GM19035 (cell line): ENCODE measurements at regions not wholly inside any gene's neighbourhood (a gene's known extent, or its start where the extent isn't known, plus 50 kb on each side); places are given as distances from the start of the nearest gene placed in this dataset.

Source experiments
- ATAC-seq: cut with Tn5 transposase; IDR thresholded peaks from one replicate; pipeline ENCODE4 v1.9.1; 2021; ENCODE audit not compliant: unreplicated experiment

DNA sequence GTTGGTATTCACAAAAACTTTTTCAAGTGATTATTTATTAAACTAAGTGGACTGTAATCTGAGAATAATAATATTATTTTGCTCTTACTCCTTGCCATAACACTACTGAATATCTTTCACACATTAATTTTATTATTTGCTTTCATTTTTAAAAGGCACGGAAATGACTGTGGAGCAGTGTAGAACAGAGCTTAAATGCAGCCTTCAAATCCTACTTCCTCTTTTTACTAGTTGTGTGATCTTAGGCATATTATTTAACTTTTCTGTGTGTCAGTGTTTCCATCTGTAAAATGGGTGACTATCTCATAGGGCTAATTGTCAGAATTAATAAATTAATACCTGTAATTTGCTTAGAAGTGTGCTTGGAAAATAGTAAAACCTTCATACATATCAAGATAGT, 55.5 kb upstream of the SLC8A1 start:
- ATAC-seq: peak; percentile 96

DNA sequence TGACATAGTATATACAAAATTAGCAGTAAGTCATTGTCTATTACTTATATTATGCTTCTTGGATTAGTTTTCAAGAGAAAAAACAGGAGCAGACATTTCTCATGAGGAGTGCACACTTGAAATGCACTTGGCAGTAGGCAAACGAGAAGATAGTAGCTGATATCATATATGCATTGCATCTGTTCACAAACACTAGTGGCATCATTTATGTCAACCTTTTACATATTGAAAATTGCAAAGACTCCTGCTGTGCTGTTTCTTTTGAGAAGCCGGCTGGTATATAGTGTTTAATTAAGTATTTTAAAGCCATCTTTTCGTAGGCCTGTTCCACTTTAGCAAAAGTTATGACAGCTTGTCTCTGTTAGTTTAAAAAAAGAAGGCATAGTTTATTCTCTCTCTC, 58.4 kb upstream of the SLC8A1 start:
- ATAC-seq: no peak

DNA sequence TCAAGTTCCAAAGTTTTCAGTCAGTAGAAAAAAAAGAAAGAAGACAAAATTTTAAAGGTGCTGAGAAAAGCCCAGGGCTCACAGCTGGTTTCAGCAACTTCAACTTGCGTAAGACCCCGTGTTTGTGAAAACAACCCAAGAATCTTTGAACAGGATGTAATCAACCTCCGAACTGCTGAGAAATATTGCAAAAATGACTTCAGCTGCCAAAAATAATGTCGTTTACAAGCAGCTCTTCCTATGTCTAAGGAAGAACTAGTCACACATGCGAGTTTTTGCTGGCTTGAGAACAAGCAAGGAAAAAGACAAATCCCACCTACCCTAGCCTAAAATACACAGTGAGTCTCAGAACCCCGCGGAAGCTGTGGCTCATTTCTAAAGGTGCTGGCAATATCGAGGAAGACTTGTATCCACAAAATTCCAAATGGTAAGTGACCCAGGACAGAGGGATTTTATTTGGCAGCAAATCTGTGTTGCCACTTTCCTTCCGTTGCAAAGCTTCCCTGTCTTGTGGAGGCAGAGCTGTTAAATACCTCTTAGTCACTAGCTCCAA, 59.8 kb upstream of the SLC8A1 start:
- ATAC-seq: no peak

DNA sequence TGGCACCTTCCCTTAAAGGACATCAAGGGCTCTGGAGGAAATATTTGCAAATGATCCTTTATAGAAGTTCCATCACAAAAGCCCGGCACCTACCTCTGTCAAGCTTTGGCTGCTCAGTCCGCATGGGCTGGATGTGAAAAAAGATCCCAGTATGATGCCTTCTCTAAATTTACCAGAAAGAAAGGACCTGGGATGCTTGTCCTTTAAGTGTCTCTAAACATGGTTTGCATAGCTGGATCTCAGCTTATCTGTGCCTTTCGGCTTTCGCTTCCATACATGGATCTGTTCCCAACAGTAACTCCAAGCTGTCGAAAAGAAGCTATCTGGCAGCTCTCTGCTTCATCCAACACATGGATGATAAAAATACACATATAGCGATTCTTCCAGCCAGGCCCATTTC, 60.4 kb upstream of the SLC8A1 start:
- no peak for ATAC-seq

DNA sequence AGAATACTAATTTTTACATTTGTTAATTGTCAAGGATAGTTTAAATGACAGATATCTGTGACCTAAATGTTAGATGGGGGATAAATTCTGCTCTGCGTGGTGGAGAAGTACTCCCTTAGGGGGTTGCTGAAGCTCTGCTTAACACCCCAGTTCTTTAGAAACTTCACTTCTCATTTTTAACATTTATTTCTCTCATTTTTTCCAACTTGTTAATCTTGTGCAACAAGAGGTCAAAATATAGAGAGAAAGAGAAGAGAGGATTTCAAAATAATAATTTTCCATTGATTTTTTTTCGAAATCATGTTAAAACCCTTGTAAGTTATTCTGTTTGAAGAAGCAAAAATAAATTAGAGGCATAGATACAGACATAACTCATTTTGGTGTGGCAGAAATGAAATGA, 61.3 kb upstream of the SLC8A1 start:
- no peak for ATAC-seq

DNA sequence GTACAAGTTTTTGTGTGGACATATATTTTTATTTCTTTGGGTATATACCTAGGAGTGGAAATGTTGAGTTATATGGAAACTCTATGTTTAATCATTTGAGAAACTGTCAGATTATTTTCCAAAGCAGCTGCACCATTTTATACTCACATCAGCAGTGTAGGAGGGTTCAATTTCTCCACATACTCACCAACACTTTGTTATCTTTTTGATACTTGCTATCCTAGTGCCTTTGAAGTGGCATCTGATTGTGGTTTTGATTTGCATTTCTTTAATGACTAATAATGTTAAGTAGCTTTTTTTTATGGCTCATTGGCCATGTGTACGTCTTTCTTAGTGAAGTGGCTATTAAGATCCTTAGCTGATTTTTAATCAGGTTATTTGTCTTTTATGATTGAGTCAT, 64.7 kb upstream of the SLC8A1 start:
- no peak for ATAC-seq

DNA sequence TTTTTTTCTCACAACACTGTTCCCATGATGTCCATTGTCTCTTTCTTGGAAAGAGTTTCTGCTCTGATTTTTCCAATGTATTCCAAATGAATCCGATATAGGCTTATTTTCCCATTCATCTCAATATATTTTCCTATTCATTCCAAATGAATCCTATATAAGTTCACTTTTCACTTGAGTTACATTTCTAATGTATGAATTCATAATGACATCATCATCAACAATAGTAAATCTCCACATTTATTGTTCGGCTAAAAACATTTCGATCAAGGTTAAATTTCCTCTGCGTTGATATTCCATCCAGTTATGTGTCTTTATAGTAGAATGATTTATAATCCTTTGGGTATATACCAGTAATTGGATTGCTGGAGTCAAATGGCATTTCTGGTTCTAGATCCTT, 76.7 kb upstream of the SLC8A1 start:
- ATAC-seq: no peak

DNA sequence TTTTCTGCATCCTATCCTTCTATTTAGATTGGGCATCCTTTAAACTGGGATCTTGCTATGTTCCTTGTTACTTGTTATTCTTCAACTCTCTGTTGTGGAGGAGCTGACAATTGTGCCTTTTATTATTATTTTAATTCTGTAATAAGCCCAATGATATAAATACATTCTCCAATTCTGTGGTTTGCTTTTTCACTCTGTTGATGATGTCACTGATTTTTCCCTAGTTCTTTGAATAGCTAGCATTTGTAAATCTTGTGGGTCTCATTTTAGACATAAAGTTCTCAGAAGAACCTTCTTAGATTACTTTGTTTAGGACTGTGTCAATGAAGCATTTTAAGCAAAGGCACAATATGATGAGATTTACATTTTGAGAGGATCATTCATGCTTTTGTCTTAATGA, 79.5 kb upstream of the SLC8A1 start:
- no peak for ATAC-seq

DNA sequence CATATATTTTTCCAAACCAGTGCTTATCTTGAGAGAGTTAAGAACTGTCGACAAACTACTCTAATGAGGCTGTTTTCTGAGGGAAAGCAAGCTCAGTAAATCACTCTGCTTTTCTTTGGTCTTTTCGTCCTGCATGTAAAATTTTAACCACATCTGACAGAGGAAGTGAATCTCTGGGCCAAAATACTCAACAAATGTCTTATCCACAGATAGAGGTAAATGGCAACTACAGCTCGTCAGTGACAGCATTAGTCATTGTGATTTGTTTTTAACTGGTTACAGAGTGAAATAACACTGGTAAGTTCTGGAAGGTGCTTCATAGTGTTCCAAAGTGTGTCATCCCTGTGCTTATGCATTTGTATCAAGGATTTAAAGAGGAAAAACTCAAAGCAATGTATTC, 82.6 kb upstream of the SLC8A1 start:
- no peak for ATAC-seq

DNA sequence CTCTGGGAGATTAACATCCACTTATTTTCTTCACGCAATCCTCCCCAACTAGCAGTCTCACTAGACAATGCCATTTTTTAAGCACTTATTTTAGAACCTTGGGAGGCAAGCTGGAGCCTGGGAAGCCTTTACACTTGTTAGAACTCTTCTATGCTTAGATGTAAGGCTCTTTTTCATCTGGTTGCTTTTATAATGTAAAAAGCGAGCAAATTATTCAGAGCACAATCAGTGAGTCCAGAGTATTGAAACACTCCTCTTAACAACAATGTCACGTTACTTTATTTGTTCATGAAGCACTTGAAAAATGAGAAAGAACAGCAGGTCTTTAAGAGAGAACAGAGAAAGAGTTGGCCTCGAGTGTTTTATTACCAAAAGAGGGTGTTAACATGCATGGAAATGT, 84.1 kb upstream of the SLC8A1 start:
- no peak for ATAC-seq

DNA sequence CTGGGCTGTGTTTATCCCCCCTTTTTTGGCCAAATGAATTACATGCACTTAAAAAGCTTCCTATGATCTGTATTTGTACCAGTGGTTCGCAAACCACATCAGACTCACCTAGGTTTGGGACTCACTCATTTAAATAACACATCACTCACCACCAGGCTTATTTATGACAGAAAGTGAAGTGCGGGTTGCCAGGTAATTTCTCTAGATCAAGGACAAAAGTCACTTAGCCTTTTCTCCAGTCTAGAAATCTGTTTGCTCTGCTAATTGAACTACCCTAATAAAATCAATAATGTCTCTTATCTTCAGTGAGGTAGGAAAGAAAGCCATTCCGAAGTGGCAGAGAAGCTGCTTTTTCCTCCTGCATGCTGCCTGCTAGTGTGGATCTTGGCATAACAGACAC, 88.1 kb upstream of the SLC8A1 start:
- ATAC-seq: no peak

DNA sequence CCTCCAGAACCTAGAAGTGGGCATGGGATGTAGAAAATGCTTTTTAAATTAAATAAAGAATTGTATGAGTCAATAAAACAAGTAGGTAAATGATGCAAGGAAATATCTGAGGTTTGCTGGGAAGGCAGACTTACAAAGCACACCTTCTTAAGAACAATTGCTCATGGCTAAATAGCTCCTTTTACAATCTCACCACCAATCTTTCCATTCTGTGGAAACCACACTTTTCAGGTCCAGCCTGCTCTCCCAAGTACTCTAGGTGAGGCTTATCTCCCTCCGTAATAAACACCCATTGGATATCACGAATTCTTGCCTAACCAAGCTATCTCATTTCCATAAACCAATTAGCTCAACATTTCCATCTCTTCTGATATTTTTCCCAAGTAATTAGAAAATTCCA, 91.5 kb upstream of the SLC8A1 start:
- no peak for ATAC-seq

DNA sequence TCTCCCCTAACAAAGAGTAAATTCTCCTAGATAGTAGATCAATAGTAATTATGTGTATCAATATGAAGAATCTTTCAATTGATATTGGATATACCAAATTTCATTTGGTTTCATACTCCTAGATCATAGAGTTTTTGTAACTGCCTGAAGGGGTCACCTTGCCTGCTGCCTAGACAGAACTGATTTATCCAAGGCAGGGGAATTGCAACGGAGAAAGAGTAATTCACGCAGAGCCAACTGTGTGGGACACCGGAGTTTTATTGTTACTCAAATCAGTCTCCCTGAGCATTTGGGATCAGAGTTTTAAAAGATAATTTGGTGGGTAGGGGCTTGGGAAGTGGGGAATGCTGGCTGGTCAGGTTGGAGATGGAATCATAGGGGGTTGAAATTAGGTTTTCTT, 92.2 kb upstream of the SLC8A1 start:
- no peak for ATAC-seq

DNA sequence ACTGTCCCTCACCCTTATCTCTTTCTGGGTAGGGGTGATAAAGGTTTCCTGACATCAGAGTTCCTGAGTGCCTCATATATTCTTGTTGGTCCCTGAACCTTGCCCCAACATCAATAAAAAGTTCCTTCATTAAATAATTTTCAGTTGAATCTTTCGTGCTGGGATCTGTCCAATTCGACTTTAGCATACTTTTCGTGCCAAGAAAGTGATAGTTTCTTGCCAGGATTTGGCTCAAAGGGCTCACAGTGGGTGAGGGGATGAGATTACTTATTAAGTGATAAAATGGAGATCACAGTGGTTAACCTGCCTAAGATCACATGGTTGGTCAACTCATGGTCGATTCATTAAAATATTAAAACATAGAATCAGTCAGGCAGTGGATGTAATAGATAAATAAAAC, 93.8 kb upstream of the SLC8A1 start:
- no peak for ATAC-seq

DNA sequence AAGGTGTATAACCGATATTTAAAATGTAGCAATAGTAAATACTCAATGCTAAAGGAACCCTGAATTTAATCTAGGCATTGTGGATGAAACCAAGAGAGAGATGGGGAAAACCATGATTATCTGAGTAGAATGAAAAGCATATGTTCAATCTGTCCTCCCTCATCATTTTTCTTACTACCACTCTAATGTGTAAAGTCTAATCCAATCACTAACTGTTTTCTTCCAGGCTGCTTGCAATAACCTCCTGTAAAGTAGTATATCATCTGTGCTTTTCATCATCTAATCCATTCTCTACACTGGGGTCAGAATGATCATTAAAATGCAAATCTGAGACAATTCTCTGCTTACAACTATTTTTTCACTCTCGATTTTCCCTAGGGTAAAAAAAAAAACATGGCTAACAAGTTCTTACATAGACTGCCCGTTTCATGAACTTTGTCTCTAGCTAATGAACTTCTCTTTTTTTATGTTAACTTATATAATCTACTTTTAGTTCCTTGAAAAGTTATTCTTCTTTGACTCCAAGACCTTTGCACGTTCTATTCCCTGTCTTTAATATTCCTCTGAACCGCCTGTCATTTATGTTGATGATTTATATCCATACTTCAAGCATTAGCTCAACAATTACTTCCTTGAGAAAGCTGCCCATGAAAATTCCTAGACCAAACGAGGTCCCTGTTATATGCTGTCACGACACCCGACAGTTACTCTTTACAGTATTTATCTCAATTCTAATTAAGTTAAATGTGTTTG, 94.7 kb upstream of the SLC8A1 start:
- ATAC-seq: no peak

DNA sequence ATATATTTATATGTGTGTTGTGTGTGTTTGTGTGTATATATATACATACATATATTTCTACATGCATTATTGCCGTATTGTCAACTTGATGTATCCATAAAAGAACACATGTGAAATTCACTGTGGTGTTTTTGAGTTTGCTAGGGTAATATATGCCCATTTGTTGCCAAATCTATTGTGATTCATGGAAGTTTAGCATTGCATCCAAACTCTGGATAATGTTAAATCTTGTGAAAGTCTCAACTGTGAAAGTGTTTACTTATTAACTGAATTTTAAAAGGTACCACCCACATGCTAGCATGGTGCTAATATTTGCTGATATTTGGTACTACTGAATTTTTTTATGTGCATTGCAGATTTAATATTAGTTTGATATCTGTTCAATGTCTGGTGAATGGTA, 96.6 kb upstream of the SLC8A1 start:
- ATAC-seq: no peak

DNA sequence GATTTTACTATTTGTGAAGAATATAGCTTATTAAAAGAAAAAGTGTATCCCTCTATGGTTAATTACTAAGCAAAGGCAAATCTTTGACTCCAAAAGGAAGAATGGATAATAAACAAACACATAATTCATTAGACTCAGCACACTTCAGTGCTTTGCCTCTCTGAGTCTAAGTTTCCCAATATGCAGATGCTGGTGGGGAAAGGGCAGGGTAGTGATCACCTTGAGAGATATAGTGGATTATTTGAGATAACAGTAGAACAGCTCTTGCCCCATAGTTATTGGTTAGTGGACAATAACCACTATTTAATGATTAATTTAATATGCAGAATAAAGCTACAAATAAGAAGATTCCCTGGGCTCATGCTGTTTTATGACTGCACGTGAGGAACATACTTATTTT, 98.2 kb upstream of the SLC8A1 start:
- ATAC-seq: no peak

DNA sequence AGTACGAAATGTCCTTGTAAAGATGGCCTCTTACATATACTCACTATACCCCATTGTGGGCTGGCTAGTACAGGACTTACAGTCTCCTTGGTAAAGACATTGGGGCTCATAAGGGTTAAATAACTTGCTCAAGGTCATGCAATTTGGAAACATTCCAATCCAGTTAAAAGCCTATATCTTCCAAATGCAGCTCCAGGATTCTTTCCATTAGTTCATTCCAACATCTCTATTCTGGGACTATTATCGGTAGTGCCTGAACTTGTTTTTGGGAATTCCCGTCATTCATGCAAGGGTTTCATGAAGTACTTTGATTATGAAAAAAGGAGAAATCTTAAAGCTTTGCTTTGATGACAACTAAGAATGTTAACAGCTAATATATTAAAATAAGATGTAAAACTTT, 99.2 kb upstream of the SLC8A1 start:
- ATAC-seq: no peak

DNA sequence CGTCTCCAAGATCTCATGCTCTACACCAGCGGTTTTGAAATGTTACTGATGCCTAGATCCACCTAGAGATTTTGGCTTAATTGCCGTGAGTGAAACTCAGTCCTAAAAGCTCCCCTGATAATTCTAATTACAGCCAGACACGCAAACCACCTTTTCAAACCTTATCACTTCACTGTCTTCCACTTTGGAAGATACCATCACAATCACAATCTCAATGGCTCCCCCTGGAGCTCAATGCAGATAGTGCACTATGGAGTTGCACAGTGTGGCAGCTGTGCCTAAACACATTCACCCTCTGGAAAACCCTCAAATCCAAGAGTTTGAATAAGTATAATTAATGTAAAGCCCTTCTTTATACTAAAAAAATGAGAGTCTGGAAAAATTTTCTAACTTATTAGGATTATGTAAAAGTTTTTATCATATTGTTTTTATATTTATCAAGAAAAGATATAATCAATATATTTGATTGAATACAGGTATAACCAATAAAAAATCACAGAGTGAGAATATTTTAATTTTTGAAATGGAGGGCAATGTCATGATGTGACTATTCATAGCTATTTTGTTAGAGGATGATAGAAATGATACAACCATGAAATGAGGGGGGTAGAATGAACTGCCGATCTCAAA, 102.9 kb upstream of the SLC8A1 start:
- peak; percentile 88 for ATAC-seq

DNA sequence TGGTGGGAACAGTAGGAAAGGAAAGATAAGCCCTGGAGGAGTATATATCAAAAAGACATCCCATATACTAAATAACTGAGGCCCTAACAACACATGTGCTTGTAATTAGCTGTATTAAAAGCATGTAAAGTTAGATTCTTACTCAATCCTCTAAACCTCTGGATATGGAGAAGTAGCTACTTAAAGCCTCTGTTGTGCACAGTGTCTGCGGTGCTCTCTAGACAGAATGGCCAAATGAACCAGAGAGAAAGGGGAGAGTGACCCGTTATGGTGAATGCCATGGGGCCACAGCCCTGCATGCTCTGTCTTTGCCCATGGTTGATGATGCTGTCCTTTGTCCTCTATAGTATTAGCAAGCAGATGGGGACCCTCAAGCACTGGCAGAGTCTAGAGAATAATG, 104.4 kb upstream of the SLC8A1 start:
- no peak for ATAC-seq

DNA sequence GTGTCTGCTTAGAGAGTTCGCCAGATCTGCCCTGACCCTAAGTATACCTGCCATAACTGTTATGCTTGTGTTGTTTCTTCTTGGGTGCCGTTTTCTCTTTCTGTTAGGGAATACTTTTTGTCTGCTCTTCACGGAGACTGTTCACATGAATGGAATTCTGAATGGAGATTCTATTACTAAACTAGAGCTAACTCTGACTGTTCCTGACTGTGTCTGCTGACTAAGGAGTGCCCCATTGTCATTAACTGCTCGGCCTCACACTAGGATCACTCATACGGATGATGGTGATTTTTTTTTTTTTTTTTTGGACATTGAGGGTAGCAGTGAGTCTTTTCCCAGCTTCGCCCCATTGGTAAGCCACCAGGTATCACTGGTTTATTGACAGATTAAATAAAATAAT, 104.8 kb upstream of the SLC8A1 start:
- ATAC-seq: no peak

DNA sequence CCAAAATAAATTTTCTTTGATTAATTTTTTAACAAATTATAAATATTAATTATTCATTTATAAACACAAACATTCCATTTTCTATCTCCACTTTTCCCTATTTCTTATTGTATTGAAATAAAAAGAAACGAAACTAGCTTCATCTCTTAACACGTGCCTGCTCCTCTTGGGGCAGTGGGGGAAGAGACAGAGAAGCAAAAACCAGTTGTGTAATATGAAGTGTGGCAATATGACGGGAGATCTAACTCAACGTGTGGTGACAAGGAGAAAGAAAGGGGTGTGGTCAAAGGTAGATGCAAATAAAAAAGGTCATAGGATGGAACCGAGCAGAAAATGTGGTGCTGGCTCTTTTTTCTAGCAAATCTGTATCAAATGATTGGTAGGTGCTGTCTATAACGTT, 106.9 kb upstream of the SLC8A1 start:
- ATAC-seq: no peak

DNA sequence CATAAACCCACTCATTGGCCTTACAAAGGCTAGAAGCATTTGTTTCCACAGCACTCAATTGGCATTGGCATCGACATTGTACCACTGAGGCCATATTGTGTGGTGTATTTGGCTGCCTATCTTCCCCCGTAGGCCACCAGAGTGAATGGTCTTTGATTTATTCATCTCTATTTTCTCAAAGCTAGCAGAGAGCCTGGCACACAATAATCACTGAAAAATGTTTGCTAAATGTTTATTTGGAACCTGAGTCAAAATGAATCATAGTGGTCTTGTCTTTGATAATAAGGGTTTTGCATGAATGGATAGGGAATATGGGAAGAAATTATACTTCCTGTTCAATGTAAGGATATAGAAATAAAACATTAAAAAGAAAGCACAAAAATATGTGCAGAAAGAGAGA, 107.3 kb upstream of the SLC8A1 start:
- ATAC-seq: no peak
